ENCODE measurements at regions not wholly inside any gene's neighbourhood (a gene's known extent, or its start where the extent isn't known, plus 50 kb on each side); places are given as distances from the start of the nearest gene placed in this dataset.

DNA sequence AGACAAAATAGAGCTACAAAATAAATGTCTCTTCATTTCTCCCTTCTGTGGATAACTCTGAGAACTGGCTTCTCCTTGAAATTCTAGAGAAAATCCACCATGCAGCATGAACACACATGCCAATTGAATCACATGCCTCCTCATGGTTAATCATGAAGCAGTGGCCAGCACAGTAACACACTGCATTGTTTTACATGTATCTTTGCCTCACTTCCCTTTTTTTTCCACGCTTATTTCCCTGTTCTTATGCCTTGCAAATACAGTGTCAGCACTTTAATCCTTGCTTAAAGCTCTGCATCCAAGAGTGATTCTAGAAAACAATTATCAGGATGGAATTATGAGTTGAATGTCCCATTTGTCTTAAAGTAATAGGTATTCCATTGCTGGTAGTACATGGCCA lies 50.3 kb upstream of the ZBTB7C start:
- H3K27me3 ChIP-seq: peaks cover 52% of the 10 kb centered on the region
- H3K27ac ChIP-seq: no peak overlapping the region
- H3K4me3 ChIP-seq (ENCODE audit: low read depth in 1 of 2, low read length in 1 of 2): no peak overlapping the region
- no peaks in the 10 kb centered on the region for H3K9me3 ChIP-seq
- no peaks in the 10 kb centered on the region for H3K4me1 ChIP-seq (ENCODE audit: control insufficient read depth in 1 of 2, insufficient read depth in 1 of 2, low read depth in 1 of 2, low read length in 1 of 2)
- TF ChIP-seq, protein P1, sequence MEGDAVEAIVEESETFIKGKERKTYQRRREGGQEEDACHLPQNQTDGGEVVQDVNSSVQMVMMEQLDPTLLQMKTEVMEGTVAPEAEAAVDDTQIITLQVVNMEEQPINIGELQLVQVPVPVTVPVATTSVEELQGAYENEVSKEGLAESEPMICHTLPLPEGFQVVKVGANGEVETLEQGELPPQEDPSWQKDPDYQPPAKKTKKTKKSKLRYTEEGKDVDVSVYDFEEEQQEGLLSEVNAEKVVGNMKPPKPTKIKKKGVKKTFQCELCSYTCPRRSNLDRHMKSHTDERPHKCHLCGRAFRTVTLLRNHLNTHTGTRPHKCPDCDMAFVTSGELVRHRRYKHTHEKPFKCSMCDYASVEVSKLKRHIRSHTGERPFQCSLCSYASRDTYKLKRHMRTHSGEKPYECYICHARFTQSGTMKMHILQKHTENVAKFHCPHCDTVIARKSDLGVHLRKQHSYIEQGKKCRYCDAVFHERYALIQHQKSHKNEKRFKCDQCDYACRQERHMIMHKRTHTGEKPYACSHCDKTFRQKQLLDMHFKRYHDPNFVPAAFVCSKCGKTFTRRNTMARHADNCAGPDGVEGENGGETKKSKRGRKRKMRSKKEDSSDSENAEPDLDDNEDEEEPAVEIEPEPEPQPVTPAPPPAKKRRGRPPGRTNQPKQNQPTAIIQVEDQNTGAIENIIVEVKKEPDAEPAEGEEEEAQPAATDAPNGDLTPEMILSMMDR (IDR thresholded peaks at IDR 0.05): no peak
- H3K36me3 ChIP-seq: no peaks in the 10 kb centered on the region

DNA sequence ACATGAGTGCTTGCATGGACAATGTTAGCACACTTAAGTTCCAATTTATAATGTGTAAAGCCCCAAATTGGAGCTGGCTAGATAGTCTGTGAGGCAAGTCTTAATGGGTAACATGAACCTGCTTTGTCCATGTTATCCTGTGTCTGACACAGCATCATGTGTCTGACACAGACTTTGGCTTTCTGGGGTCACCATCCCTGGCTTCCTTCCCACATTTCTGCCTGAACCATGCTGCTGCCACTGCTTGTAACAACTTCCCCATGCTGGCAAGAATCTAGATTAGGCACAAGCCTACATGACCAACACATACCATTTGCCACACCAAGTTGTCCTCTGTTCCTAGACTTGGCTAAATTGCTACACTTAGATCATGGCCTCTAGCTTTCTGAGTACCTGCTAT lies 49.8 kb upstream of the ZBTB7C start:
- TF ChIP-seq, protein P1 (IDR thresholded peaks at IDR 0.05): no peak
- peaks cover 57% of the 10 kb centered on the region for H3K27me3 ChIP-seq
- H3K27ac ChIP-seq: no peak overlapping the region
- no peaks in the 10 kb centered on the region for H3K4me1 ChIP-seq (ENCODE audit: control insufficient read depth in 1 of 2, insufficient read depth in 1 of 2, low read depth in 1 of 2, low read length in 1 of 2)
- no peaks in the 10 kb centered on the region for H3K36me3 ChIP-seq
- H3K4me3 ChIP-seq (ENCODE audit: low read depth in 1 of 2, low read length in 1 of 2): no peak overlapping the region
- H3K9me3 ChIP-seq: no peaks in the 10 kb centered on the region

Measured in neutrophil (primary cell).